Gastroesophageal sphincter (tissue), 4 donors: ENCODE measurements at regions not wholly inside any gene's neighbourhood (a gene's known extent, or its start where the extent isn't known, plus 50 kb on each side); places are given as distances from the start of the nearest gene placed in this dataset.

Experiments
- ATAC-seq: fragments of 150-250 bp; one replicate; pipeline ENCODE4 v1.9.1; 2016; ENCODE audit warnings: mild to moderate bottlenecking, moderate library complexity
- H3K27ac ChIP-seq, 4 donors: fragments of 200-600 bp; sonication (generic) in 3 of 4; 1 replicate in 3 of 4; 2 replicates in 1 of 4; pipeline ENCODE4 v1.5.1; 2016 to 2019
- H3K27me3 ChIP-seq: fragments of 200-600 bp; sonication (generic); one replicate; pipeline ENCODE4 v1.5.1; 2019
- H3K36me3 ChIP-seq, 2 donors: fragments of 200-600 bp; sonication (generic); one replicate each; pipeline ENCODE4 v1.5.1; 2019; ENCODE audit warnings: control low read depth in 1 of 2
- H3K4me1 ChIP-seq, 3 donors: fragments of 200-600 bp; sonication (generic); 1 replicate in 2 of 3; 2 replicates in 1 of 3; pipeline ENCODE4 v1.5.1; 2016 to 2019; ENCODE audit warnings: control low read depth in 2 of 3
- H3K4me3 ChIP-seq, 2 donors: fragments of 200-600 bp; sonication (generic); one replicate each; pipeline ENCODE4 v1.5.1; 2019; ENCODE audit warnings: mild to moderate bottlenecking in 1 of 2, moderate library complexity in 1 of 2
- H3K9me3 ChIP-seq, 3 donors: fragments of 200-600 bp; sonication (generic); one replicate each; pipeline ENCODE4 v1.5.1; 2017 to 2019; ENCODE audit warnings: control low read depth in 2 of 3
- EP300 ChIP-seq: sonication (generic); formaldehyde crosslinking; IDR thresholded peaks from one replicate; pipeline ENCODE4 v1.6.1; 2017; ENCODE audit warnings: antibody characterized with exemption, mild to moderate bottlenecking
- POLR2A ChIP-seq, 2 donors: fragments of 450-650 bp; IDR thresholded peaks; one replicate each; pipeline ENCODE4 v1.6.1; 2017; ENCODE audit warnings: antibody characterized with exemption in 2 of 2, mild to moderate bottlenecking in 2 of 2, moderate library complexity in 1 of 2
- POLR2AphosphoS5 ChIP-seq: sonication (generic); formaldehyde crosslinking; IDR thresholded peaks from one replicate; pipeline ENCODE4 v1.6.1; 2017; ENCODE audit warnings: antibody characterized with exemption
- WGBS, 2 donors: methylation state at CpG; one replicate each; pipeline ENCODE4 v1.1.5; 2018; ENCODE audit warnings: low coverage in 1 of 2; 5-methylcytosine and 5-hydroxymethylcytosine counted together
- TF ChIP-seq, protein P1 (sequence below), 4 experiments: fragments of 200-600 bp in 2 of 4; fragments of 450-650 bp in 2 of 4; sonication (generic) in 1 of 4; IDR thresholded peaks; one replicate each; pipeline ENCODE4 v1.5.1; 2017 to 2019; ENCODE audit warnings: antibody characterized with exemption in 4 of 4, mild to moderate bottlenecking in 2 of 4, moderate library complexity in 2 of 4

DNA sequence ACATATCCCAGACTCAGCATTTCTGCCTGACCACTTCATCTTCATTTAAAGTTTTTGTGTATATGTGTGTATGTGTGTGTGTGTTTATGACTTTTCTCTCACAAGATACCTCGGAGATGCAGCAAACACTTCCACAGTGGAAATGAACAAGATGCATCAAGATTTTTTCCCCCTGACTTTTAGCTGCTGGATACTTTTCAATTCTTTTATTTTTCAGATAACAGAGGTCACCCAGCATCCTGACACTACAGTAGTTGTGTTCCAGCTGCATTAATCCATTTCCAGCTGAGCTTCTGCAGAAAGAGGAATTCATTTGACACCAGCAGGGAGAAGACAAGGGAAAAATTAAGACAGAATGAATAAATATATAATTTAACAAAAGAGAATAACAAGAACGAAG, 130.2 kb upstream of the PSMD7 start:
- Histone ChIP-seq H3K36me3 (no peaks in the 10 kb centered on the region), H3K27ac (no peak overlapping the region), H3K4me1 (peaks cover 0 to 12% (median 0%) of the 10 kb centered on the region in 3 donors), H3K9me3 (no peaks in the 10 kb centered on the region), H3K4me3 (no peak overlapping the region), H3K27me3 (no peaks in the 10 kb centered on the region)
- TF ChIP-seq, protein P1, sequence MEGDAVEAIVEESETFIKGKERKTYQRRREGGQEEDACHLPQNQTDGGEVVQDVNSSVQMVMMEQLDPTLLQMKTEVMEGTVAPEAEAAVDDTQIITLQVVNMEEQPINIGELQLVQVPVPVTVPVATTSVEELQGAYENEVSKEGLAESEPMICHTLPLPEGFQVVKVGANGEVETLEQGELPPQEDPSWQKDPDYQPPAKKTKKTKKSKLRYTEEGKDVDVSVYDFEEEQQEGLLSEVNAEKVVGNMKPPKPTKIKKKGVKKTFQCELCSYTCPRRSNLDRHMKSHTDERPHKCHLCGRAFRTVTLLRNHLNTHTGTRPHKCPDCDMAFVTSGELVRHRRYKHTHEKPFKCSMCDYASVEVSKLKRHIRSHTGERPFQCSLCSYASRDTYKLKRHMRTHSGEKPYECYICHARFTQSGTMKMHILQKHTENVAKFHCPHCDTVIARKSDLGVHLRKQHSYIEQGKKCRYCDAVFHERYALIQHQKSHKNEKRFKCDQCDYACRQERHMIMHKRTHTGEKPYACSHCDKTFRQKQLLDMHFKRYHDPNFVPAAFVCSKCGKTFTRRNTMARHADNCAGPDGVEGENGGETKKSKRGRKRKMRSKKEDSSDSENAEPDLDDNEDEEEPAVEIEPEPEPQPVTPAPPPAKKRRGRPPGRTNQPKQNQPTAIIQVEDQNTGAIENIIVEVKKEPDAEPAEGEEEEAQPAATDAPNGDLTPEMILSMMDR (IDR thresholded peaks at IDR 0.05): no peak
- TF ChIP-seq EP300 (no peak), POLR2AphosphoS5 (no peak), POLR2A (IDR thresholded peaks at IDR 0.05) (no peak)
- no peak for ATAC-seq
- WGBS, 2 donors: 0 to 21% methylated on average over 1 to 2 of the region's 2 CpGs

DNA sequence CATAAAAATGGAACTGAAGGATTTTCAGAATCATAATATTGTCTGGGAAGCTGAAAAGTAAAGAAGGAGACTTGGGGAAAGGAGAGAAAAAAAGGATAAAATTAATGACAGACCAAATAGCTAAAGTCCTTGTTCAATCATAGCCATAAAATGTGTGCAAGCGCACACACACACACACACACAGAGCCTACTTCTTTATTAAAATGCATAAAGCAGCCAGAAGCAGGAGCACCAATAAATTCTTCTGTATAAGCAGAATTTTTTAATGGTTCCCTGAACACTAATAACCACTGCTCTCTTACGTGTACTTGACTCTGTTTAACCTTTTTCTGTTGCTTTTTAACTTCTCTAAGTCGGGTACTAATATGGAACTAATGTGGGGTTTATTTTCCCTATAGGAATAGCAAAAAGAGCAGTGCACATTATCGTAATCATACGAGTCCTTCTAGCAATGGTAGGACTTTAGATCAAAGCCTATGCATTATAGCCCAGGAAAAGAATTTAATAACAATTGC, 131.0 kb upstream of the PSMD7 start:
- 72 to 88% methylated on average over 5 of the region's 5 CpGs for WGBS, 2 donors
- peaks cover 0 to 12% (median 0%) of the 10 kb centered on the region in 3 donors for H3K4me1 ChIP-seq
- H3K27ac ChIP-seq: no peak overlapping the region
- no peaks in the 10 kb centered on the region for H3K36me3 ChIP-seq
- no peak for TF ChIP-seq POLR2AphosphoS5
- no peak for TF ChIP-seq EP300
- TF ChIP-seq POLR2A (IDR thresholded peaks at IDR 0.05): no peak
- TF ChIP-seq, protein P1 (IDR thresholded peaks at IDR 0.05): no peak
- H3K4me3 ChIP-seq: no peak overlapping the region
- ATAC-seq: no peak
- no peaks in the 10 kb centered on the region for H3K9me3 ChIP-seq
- no peaks in the 10 kb centered on the region for H3K27me3 ChIP-seq

DNA sequence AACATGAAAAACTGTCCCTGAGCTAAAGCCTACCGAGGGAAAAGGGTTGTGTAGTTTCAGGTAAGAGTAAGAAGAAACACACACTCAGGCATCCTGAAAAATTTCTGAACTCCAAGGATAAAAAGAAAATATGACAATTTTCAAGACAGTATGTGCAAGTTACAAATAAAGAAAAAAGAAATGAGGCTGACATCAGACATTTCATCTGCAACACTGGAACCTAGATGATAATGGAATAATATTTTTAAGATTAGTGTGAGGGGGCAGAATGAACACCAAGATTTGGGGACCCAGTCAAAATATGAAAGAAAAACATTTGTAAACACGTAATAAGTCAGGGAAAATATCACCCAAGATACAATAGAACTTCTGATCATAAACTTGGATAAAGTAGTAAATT, 135.9 kb upstream of the PSMD7 start:
- WGBS, 2 donors: 93 to 94% methylated on average over 2 of the region's 2 CpGs
- TF ChIP-seq POLR2AphosphoS5 (no peak), POLR2A (IDR thresholded peaks at IDR 0.05) (no peak), EP300 (no peak)
- TF ChIP-seq, protein P1 (IDR thresholded peaks at IDR 0.05): no peak
- Histone ChIP-seq H3K27ac (no peak overlapping the region), H3K4me3 (no peak overlapping the region), H3K36me3 (no peaks in the 10 kb centered on the region), H3K27me3 (no peaks in the 10 kb centered on the region), H3K9me3 (no peaks in the 10 kb centered on the region), H3K4me1 (no peaks in the 10 kb centered on the region)
- ATAC-seq: no peak

DNA sequence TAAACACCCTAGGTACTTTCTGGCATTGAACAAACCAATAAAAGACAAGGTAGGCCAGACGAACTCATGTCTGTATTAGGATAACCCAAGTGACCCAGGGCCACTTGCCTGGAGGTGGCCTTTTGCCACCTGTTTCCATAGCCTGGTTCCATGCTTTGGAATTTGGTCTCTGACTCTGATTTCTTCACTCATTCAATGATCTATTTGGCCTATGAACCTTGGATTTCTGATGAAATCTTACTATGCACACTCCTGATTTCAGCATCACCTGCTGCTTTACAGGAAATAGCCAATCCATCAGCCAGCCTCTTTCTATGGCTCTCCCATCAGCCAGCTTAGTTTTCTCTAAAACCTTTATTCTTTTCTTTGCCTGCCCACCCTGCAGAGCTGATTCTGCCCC, 142.8 kb upstream of the PSMD7 start:
- Histone ChIP-seq H3K27me3 (no peaks in the 10 kb centered on the region), H3K27ac (no peak overlapping the region), H3K4me1 (no peaks in the 10 kb centered on the region), H3K4me3 (no peak overlapping the region), H3K9me3 (no peaks in the 10 kb centered on the region), H3K36me3 (no peaks in the 10 kb centered on the region)
- ATAC-seq: no peak
- 70% methylated on average over 1 of the region's 1 CpG; no CpG with 5 or more reads in 1 of the 2 donors for WGBS, 2 donors
- TF ChIP-seq, protein P1 (IDR thresholded peaks at IDR 0.05): no peak
- TF ChIP-seq POLR2A (IDR thresholded peaks at IDR 0.05) (no peak), EP300 (no peak), POLR2AphosphoS5 (no peak)

DNA sequence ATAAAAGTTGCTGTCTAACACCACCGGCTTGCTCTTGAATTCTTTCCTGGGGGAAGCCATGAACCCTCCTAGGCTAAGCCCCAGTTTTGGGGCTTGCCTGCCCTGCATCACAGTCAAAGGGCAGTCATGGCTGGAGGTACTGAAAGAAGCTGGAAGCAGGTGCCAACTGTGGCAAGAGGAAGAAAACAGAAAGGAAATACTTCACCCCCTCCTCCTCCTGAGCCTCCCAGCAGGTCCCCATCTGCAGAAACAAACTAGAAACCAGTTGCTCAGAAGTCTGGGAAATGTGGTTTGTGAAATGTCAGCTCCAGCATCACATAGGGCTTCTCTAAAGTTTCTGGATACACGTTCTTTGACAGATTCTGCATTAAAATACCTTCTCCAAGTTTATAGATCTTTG, 150.0 kb upstream of the PSMD7 start:
- Histone ChIP-seq H3K9me3 (no peaks in the 10 kb centered on the region), H3K4me3 (no peak overlapping the region), H3K27ac (no peak overlapping the region), H3K36me3 (no peaks in the 10 kb centered on the region), H3K27me3 (no peaks in the 10 kb centered on the region), H3K4me1 (peaks cover 0 to 13% (median 2%) of the 10 kb centered on the region in 3 donors)
- 71 to 90% methylated on average over 1 of the region's 2 CpGs for WGBS, 2 donors
- no peak for ATAC-seq
- TF ChIP-seq, protein P1 (IDR thresholded peaks at IDR 0.05): no peak
- TF ChIP-seq POLR2A (IDR thresholded peaks at IDR 0.05): no peak
- no peak for TF ChIP-seq POLR2AphosphoS5
- TF ChIP-seq EP300: no peak
